Neural cell (in vitro differentiated cells): ENCODE measurements at regions not wholly inside any gene's neighbourhood (a gene's known extent, or its start where the extent isn't known, plus 50 kb on each side); places are given as distances from the start of the nearest gene placed in this dataset.

Source experiments
- H2AFZ ChIP-seq: fragments of 200-600, 300-800 bp; sonication (generic), shearing (Covaris generic); 2 replicates; pipeline ENCODE4 v1.6.0; 2014; ENCODE audit warnings: low read depth, mild to moderate bottlenecking, antibody characterized with exemption, low read length, moderate library complexity
- H3F3A ChIP-seq: fragments of 200-600 bp; shearing (Covaris generic); 2 replicates; pipeline ENCODE4 v1.6.1; 2016; ENCODE audit warnings: mild to moderate bottlenecking, moderate library complexity, mixed read lengths, antibody characterized with exemption, low read length; ENCODE audit not compliant: insufficient read depth, poor library complexity, severe bottlenecking
- H3K27ac ChIP-seq: fragments of 200-600, 300-800 bp; sonication (generic), shearing (Covaris generic); 2 replicates; pipeline ENCODE4 v1.5.1; 2014; ENCODE audit warnings: mild to moderate bottlenecking, low read length, moderate library complexity
- H3K27me3 ChIP-seq: fragments of 300-800, 200-600 bp; sonication (generic), shearing (Covaris generic); 2 replicates; pipeline ENCODE4 v1.6.0; 2014; ENCODE audit warnings: mild to moderate bottlenecking, low read depth, low read length, moderate library complexity; ENCODE audit not compliant: insufficient read depth
- H3K36me3 ChIP-seq: fragments of 300-800, 200-600 bp; sonication (generic), shearing (Covaris generic); 2 replicates; pipeline ENCODE4 v1.5.1; 2014; ENCODE audit warnings: mild to moderate bottlenecking, antibody characterized with exemption, low read length, moderate library complexity; ENCODE audit not compliant: insufficient read depth
- H3K4me2 ChIP-seq: fragments of 300-800, 200-600 bp; sonication (generic), shearing (Covaris generic); 2 replicates; pipeline ENCODE4 v1.6.0; 2014; ENCODE audit warnings: mild to moderate bottlenecking, low read length
- H3K4me3 ChIP-seq: fragments of 300-800, 200-600 bp; sonication (generic), shearing (Covaris generic); 2 replicates; pipeline ENCODE4 v1.5.1; 2014; ENCODE audit warnings: mild to moderate bottlenecking, low read length, moderate library complexity
- H3K79me2 ChIP-seq: fragments of 200-600 bp; shearing (Covaris generic); replicated peaks from 2 replicates; pipeline ENCODE4 v1.6.0; 2014; ENCODE audit warnings: mild to moderate bottlenecking, low read length, moderate library complexity; ENCODE audit not compliant: insufficient read depth
- H3K9ac ChIP-seq: fragments of 300-800, 200-600 bp; sonication (generic), shearing (Covaris generic); 2 replicates; pipeline ENCODE4 v1.6.1; 2016; ENCODE audit warnings: mild to moderate bottlenecking, low read length, mixed read lengths
- H3K9me2 ChIP-seq: fragments of 200-600 bp; shearing (Covaris generic); 2 replicates; pipeline ENCODE4 v1.6.1; 2016; ENCODE audit warnings: mild to moderate bottlenecking, low read length, mixed read lengths; ENCODE audit not compliant: insufficient read depth
- H3K9me3 ChIP-seq: fragments of 200-600, 300-800 bp; sonication (generic), shearing (Covaris generic); 2 replicates; pipeline ENCODE4 v1.6.1; 2016; ENCODE audit warnings: mild to moderate bottlenecking, mixed run types, low read length, moderate library complexity, mixed read lengths
- H4K20me1 ChIP-seq: fragments of 200-600 bp; shearing (Covaris generic); 2 replicates; pipeline ENCODE4 v1.6.1; 2016; ENCODE audit warnings: mild to moderate bottlenecking, mixed run types; ENCODE audit not compliant: insufficient read depth
- EP300 ChIP-seq: fragments of 450-650 bp; conservative IDR thresholded peaks from 2 replicates; pipeline ENCODE4 v1.6.1; 2014; ENCODE audit warnings: antibody characterized with exemption, mild to moderate bottlenecking, moderate library complexity; ENCODE audit not compliant: poor library complexity, severe bottlenecking
- EZH2 ChIP-seq: fragments of 200-600, 300-800 bp; shearing (Covaris generic), sonication (generic); IDR thresholded peaks from 2 replicates; pipeline ENCODE4 v1.6.1; 2014; ENCODE audit warnings: antibody characterized with exemption, low read length, borderline replicate concordance, mild to moderate bottlenecking; ENCODE audit not compliant: insufficient read depth, poor library complexity, severe bottlenecking
- MXI1 ChIP-seq: fragments of 450-650 bp; conservative IDR thresholded peaks from 2 replicates; pipeline ENCODE4 v1.6.1; 2014; ENCODE audit warnings: antibody characterized with exemption, mild to moderate bottlenecking; ENCODE audit not compliant: poor library complexity, severe bottlenecking
- POLR2AphosphoS5 ChIP-seq: IDR thresholded peaks from 2 replicates; pipeline ENCODE4 v1.6.1; 2012
- RAD21 ChIP-seq: fragments of 450-650 bp; conservative IDR thresholded peaks from 2 replicates; pipeline ENCODE4 v1.6.1; 2014; ENCODE audit warnings: antibody characterized with exemption, mild to moderate bottlenecking, moderate library complexity
- SMC3 ChIP-seq: fragments of 450-650 bp; conservative IDR thresholded peaks from 2 replicates; pipeline ENCODE4 v1.6.1; 2014; ENCODE audit warnings: antibody characterized with exemption, mild to moderate bottlenecking, moderate library complexity; ENCODE audit not compliant: poor library complexity
- TAF1 ChIP-seq: IDR thresholded peaks from 2 replicates; pipeline ENCODE4 v1.6.1; 2012; ENCODE audit warnings: low read depth
- TF ChIP-seq, protein P1 (sequence below): IDR thresholded peaks from 2 replicates; pipeline ENCODE4 v1.6.1; 2012; ENCODE audit warnings: borderline replicate concordance
- TF ChIP-seq, protein P2 (sequence below): fragments of 450-650 bp; IDR thresholded peaks from 2 replicates; pipeline ENCODE4 v1.5.1; 2014; ENCODE audit warnings: antibody characterized with exemption, mild to moderate bottlenecking, moderate library complexity; ENCODE audit not compliant: poor library complexity, severe bottlenecking

DNA sequence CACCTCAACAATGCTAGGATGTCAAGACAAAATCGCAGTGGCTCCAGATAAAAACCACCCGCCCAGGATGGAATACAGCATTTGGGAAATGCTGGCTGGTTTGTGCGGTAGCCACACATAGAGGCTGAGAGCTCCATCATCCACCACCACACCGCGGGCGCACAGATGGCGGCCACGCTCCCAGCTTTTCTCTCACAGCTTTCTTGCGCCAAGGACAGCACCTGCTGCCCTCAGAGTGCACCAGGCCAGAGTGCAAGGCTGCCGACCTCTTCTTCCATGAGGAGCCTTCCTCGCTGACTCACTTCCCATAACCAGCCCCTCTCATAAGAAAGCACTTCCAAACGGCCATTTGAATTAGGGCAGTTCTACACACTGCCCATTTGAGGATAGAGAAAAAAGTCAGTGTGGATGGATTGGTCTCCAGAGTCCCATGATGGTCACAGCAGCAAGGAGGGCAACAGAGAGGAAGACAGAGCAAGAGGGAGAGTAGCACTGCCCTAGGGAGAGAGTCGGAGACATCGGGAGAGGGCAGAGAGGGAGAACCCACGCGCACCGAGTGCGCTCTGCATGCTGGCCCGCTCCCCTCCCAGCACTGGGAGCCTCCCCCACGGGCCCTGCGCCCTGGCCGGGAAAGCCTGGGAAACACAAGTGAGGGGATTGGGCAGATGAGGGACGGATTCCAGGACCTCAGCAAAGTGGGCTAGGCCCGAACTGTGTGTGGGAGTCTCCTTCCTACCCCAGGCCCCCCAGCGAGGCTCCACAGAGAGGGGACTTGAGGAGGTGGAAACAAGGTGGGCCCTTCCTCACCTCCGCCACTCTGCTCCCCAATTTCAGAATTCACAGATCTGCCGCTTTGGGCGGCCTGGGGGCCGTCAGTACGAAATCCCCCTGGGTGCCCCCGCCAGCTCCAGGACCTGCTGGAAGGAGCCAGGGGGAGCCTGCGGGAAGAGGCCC is 156.9 kb downstream of the USP12 start:
- Histone ChIP-seq H3K9me2 (no peaks in the 10 kb centered on the region), H3K27me3 (no peaks in the 10 kb centered on the region), H3F3A (no peaks in the 10 kb centered on the region), H3K79me2 (no peaks in the 10 kb centered on the region), H3K9me3 (no peaks in the 10 kb centered on the region), H4K20me1 (no peaks in the 10 kb centered on the region), H3K4me2 (no peak overlapping the region), H3K4me3 (no peak overlapping the region), H2AFZ (no peak overlapping the region), H3K36me3 (no peaks in the 10 kb centered on the region), H3K27ac (no peak overlapping the region), H3K9ac (no peak overlapping the region)
- no peak for TF ChIP-seq RAD21
- no peak for TF ChIP-seq MXI1
- TF ChIP-seq POLR2AphosphoS5: no peak

DNA sequence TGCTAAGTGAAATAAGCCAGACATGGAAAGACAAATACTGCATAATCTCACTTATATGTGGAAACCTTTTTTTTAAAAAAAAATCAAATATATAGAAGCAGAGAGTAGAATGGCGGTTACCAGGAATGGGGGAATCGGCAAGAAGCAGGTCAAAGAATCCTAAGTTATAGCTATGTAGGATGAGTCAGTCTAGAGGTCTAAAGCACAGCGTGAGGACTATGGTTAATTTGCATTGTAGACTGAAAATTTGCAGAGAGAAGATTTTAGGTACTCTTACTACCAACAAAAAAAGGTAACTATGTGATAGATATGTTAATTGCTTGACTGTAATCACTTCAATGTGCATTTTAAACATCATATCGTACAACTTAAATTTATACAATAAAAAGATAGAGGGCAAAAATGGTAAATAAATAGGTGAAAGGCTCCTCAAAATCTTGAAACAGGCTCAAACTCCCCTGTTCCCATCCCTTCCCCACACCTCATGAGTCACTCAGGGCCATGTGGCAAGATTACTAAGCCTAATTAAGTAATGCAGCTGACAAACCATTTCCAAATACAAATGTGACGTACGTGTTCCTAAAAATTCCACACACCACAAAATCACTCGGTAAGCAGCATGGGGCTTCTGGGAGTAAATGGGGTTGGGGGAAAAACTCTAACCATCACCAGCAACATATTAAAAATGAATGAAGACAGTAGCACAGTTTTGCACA is 159.0 kb downstream of the USP12 start:
- Histone ChIP-seq H3K36me3 (no peaks in the 10 kb centered on the region), H3K27me3 (no peaks in the 10 kb centered on the region), H3K4me2 (no peak overlapping the region), H3K9me3 (no peaks in the 10 kb centered on the region), H2AFZ (no peak overlapping the region), H3K9ac (no peak overlapping the region), H3K4me3 (no peak overlapping the region), H3K9me2 (no peaks in the 10 kb centered on the region), H3K27ac (no peak overlapping the region), H3F3A (no peaks in the 10 kb centered on the region), H3K79me2 (no peaks in the 10 kb centered on the region), H4K20me1 (no peaks in the 10 kb centered on the region)
- TF ChIP-seq, protein P1, sequence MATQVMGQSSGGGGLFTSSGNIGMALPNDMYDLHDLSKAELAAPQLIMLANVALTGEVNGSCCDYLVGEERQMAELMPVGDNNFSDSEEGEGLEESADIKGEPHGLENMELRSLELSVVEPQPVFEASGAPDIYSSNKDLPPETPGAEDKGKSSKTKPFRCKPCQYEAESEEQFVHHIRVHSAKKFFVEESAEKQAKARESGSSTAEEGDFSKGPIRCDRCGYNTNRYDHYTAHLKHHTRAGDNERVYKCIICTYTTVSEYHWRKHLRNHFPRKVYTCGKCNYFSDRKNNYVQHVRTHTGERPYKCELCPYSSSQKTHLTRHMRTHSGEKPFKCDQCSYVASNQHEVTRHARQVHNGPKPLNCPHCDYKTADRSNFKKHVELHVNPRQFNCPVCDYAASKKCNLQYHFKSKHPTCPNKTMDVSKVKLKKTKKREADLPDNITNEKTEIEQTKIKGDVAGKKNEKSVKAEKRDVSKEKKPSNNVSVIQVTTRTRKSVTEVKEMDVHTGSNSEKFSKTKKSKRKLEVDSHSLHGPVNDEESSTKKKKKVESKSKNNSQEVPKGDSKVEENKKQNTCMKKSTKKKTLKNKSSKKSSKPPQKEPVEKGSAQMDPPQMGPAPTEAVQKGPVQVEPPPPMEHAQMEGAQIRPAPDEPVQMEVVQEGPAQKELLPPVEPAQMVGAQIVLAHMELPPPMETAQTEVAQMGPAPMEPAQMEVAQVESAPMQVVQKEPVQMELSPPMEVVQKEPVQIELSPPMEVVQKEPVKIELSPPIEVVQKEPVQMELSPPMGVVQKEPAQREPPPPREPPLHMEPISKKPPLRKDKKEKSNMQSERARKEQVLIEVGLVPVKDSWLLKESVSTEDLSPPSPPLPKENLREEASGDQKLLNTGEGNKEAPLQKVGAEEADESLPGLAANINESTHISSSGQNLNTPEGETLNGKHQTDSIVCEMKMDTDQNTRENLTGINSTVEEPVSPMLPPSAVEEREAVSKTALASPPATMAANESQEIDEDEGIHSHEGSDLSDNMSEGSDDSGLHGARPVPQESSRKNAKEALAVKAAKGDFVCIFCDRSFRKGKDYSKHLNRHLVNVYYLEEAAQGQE: no peak
- TF ChIP-seq SMC3 (no peak), EP300 (no peak), RAD21 (no peak), TAF1 (no peak), EZH2 (no peak), MXI1 (no peak), POLR2AphosphoS5 (no peak)
- TF ChIP-seq, protein P2, sequence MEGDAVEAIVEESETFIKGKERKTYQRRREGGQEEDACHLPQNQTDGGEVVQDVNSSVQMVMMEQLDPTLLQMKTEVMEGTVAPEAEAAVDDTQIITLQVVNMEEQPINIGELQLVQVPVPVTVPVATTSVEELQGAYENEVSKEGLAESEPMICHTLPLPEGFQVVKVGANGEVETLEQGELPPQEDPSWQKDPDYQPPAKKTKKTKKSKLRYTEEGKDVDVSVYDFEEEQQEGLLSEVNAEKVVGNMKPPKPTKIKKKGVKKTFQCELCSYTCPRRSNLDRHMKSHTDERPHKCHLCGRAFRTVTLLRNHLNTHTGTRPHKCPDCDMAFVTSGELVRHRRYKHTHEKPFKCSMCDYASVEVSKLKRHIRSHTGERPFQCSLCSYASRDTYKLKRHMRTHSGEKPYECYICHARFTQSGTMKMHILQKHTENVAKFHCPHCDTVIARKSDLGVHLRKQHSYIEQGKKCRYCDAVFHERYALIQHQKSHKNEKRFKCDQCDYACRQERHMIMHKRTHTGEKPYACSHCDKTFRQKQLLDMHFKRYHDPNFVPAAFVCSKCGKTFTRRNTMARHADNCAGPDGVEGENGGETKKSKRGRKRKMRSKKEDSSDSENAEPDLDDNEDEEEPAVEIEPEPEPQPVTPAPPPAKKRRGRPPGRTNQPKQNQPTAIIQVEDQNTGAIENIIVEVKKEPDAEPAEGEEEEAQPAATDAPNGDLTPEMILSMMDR: no peak
